ENCODE measurements at regions not wholly inside any gene's neighbourhood (a gene's known extent, or its start where the extent isn't known, plus 50 kb on each side); places are given as distances from the start of the nearest gene placed in this dataset.
A peak's percentile ranks its signal among the peaks of the same experiment; 100 is the strongest.

- Histone ChIP-seq H3K4me1 (replicated peaks in 1 of 2) (peaks cover 0 to 3% of the 10 kb centered on the region in 2 donors), H3K4me3 (no peak overlapping the region), H3K27ac (no peak overlapping the region)
- in situ Hi-C loops (cut with MboI; ENCODE audit: low pct_unique_long_range_greater_than_20kb in 2 of 9, low sequenced_read_pairs in 9 of 9, unreplicated experiment in 9 of 9): no loop called here
- WGBS, 10 experiments: 14 to 100% (median 96%) methylated on average over 1 of the region's 1 CpG; no CpG with 5 or more reads in 4 of the 10 experiments
- peak in 1 of 8 experiments; percentile 48 for ATAC-seq (replicated peaks in 6 of 8)
These were observed 199.2 kb downstream of the KCNS3 start for GRCh38 chr2:18077704-18078103.

- no peak for ATAC-seq (replicated peaks in 6 of 8)
- no peak overlapping the region for H3K27ac ChIP-seq
These were observed 198.8 kb downstream of the KCNS3 start for GRCh38 chr2:18077231-18077630.

DNA sequence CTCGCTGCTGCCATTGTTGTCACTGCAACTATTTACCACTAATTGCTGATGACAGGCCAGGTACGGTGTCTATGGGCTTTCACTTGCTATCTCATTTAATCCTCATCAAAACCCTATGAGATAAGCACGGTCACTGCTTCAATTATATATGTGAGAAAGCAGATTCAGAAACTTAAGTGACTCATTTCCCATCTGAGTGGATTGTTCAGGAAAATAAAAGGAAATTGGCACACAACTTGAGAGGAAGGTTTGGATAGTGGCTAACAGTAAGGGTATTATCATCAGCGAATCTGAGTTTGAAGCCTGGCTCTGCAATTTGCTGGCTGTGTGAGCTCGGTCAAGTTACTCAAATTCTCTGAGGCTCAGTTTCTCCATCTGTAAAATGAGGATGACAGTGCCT, 196.0 kb downstream of the KCNS3 start:
- WGBS, 10 experiments: 60 to 100% (median 88%) methylated on average over 1 to 5 of the region's 5 CpGs; no CpG with 5 or more reads in 1 of the 10 experiments
- no peak for ATAC-seq (replicated peaks in 6 of 8)
- Histone ChIP-seq H3K4me3 (no peak overlapping the region), H3K4me1 (replicated peaks in 1 of 2) (peaks cover 0 to 3% of the 10 kb centered on the region in 2 donors), H3K27ac (no peak overlapping the region)
- in situ Hi-C loops (cut with MboI; ENCODE audit: low pct_unique_long_range_greater_than_20kb in 2 of 9, low sequenced_read_pairs in 9 of 9, unreplicated experiment in 9 of 9): no loop called here

More at GRCh38 chr2:18077231-18077630, 198.8 kb downstream of the KCNS3 start:
- Histone ChIP-seq H3K4me1 (replicated peaks in 1 of 2) (peaks cover 0 to 3% of the 10 kb centered on the region in 2 donors), H3K4me3 (no peak overlapping the region)
- in situ Hi-C loops (cut with MboI; ENCODE audit: low pct_unique_long_range_greater_than_20kb in 2 of 9, low sequenced_read_pairs in 9 of 9, unreplicated experiment in 9 of 9): no loop called here
- 0 to 56% (median 34%) methylated on average over 1 of the region's 1 CpG; no CpG with 5 or more reads in 4 of the 10 experiments for WGBS, 10 experiments

GRCh38 chr2:18073601-18074000, 195.1 kb downstream of the KCNS3 start:
- peaks cover 0 to 3% of the 10 kb centered on the region in 2 donors for H3K4me1 ChIP-seq (replicated peaks in 1 of 2)
- no peak for ATAC-seq (replicated peaks in 6 of 8)
- in situ Hi-C loops (cut with MboI; ENCODE audit: low pct_unique_long_range_greater_than_20kb in 2 of 9, low sequenced_read_pairs in 9 of 9, unreplicated experiment in 9 of 9): no loop called here
- WGBS, 10 experiments: 0 to 92% (median 50%) methylated on average over 1 to 2 of the region's 2 CpGs; no CpG with 5 or more reads in 3 of the 10 experiments
- no peak overlapping the region for H3K4me3 ChIP-seq
- no peak overlapping the region for H3K27ac ChIP-seq

DNA sequence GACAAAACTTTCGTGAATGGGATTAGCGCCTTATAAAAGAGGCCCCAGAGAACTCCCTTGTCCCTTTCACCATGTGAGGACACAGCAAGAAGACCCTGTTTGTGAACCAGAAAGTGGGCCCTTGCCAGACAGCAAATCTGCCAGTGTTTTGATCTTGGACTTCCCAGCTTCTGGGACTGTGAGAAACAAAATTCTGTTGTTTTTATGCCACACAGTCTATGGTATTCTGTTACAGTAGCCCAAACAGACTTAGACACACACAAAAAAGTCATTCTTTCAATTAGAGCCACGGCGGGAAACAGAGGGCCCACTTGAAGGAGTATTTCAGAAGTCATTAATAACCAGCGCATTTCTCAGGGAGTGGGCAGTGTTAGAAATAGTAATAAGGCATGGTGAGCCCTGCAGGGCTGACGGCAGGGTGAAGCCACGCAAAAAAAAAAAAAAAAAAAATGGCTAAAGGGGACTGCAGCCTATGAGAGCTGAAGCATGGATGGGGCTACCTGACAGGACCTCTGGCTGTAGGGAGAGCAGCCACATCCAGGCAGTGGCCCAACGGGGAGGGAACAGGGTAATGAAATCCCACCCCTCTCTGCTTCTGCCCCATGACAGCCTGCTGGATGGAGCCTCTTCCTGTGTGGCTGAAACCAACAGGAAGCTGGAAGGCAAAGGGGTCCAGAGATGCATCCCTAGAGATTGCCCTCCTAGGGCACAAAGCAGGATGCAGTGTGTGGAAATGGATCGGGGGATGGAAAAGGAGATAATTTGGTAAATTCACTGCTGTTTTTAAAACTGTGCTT, 189.3 kb downstream of the KCNS3 start:
- in situ Hi-C loops (cut with MboI; ENCODE audit: low pct_unique_long_range_greater_than_20kb in 2 of 9, low sequenced_read_pairs in 9 of 9, unreplicated experiment in 9 of 9): no loop called here
- ATAC-seq (replicated peaks in 6 of 8): no peak
- 20 to 96% (median 83%) methylated on average over 1 to 9 of the region's 9 CpGs for WGBS, 10 experiments
- no peak overlapping the region for H3K4me3 ChIP-seq
- no peaks in the 10 kb centered on the region for H3K4me1 ChIP-seq (replicated peaks in 1 of 2)
- H3K27ac ChIP-seq: no peak overlapping the region

GRCh38 chr2:18066894-18067293, 188.4 kb downstream of the KCNS3 start:
- no peaks in the 10 kb centered on the region for H3K4me1 ChIP-seq (replicated peaks in 1 of 2)
- H3K4me3 ChIP-seq: no peak overlapping the region
- in situ Hi-C loops (cut with MboI; ENCODE audit: low pct_unique_long_range_greater_than_20kb in 2 of 9, low sequenced_read_pairs in 9 of 9, unreplicated experiment in 9 of 9): no loop called here
- H3K27ac ChIP-seq: no peak overlapping the region
- WGBS, 10 experiments: 0 to 60% (median 33%) methylated on average over 1 to 2 of the region's 2 CpGs; no CpG with 5 or more reads in 4 of the 10 experiments
- no peak for ATAC-seq (replicated peaks in 6 of 8)

DNA sequence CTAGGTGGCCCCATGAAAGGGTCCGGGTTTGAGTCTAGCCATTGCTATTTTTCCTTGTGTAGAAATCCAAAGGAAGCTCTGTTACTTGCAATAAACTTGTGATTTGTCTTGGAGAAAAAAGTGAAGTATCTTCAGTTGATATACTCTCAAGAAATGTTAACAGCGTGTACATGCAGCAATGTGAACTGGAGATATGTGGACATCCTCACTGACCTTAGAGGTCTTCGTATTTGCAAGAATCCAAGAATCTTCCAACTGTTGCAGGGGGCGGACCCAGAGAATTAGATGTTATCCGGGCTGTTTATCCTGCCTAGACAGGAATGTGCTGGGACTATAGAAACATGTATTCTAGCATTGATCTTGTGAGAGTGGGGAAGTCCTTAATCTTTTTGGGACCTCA, 187.6 kb downstream of the KCNS3 start:
- WGBS, 10 experiments: 0 to 100% (median 79%) methylated on average over 1 to 5 of the region's 5 CpGs; no CpG with 5 or more reads in 2 of the 10 experiments
- H3K27ac ChIP-seq: no peak overlapping the region
- no peak overlapping the region for H3K4me3 ChIP-seq
- no peaks in the 10 kb centered on the region for H3K4me1 ChIP-seq (replicated peaks in 1 of 2)
- ATAC-seq (replicated peaks in 6 of 8): peak in 1 of 8 experiments; percentile 42
- in situ Hi-C loops (cut with MboI; ENCODE audit: low pct_unique_long_range_greater_than_20kb in 2 of 9, low sequenced_read_pairs in 9 of 9, unreplicated experiment in 9 of 9): no loop called here

DNA sequence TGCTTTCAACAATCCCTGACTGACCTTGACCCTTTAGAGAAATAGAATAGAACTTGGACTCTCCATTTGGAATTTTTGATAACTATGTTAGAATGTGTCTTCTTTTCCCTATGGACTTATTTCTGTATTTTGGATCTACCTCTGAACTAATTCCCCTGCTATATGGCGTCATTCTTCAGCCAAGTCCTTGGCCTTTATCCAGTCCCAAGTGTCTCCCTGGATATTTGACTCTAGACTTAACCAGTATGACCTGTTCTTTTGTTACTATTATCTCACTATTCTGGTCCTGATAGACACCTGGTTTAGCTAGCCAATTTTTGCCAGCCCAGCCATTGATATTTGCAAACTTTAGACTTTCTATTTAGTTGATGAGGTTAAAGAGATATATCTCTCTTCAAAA, 186.8 kb downstream of the KCNS3 start:
- no peak overlapping the region for H3K27ac ChIP-seq
- no peak overlapping the region for H3K4me3 ChIP-seq
- 0 to 80% (median 40%) methylated on average over 1 of the region's 1 CpG; no CpG with 5 or more reads in 3 of the 10 experiments for whole genome bisulfite sequencing, 10 experiments
- ATAC-seq (replicated peaks in 6 of 8): no peak
- in situ Hi-C loops (cut with MboI; ENCODE audit: low pct_unique_long_range_greater_than_20kb in 2 of 9, low sequenced_read_pairs in 9 of 9, unreplicated experiment in 9 of 9): no loop called here
- no peaks in the 10 kb centered on the region for H3K4me1 ChIP-seq (replicated peaks in 1 of 2)

DNA sequence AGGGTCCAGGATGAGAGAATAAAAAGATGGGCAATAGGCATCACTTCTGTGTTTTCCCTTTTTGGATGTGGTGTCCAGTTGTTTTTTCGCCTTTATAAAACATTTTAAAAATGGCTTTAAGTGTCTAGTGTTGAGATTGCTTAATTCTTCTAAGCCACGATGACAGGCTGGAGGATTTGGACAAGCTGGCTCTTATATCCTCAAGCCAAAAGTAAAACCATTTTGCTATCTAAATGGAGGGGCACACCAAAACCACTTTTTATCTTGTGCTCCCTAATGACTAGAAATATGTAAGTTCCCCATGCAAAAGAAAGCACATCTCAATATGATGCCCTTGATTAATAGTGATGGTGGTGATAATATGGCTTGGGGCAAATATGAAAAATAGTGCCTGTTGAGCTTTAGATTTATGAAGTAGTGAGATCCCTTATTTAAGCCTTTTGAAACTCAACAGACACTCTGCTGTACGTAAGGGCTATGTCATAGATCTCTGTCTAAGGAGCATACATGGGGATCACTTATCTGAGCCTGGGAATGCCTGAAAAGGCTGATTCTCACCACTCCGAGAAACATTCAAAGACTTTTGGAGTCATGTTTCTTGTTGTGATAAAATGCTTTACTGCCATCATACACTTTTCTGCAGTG, 185.5 kb downstream of the KCNS3 start:
- no peak for ATAC-seq (replicated peaks in 6 of 8)
- 31 to 89% (median 80%) methylated on average over 1 to 4 of the region's 4 CpGs; no CpG with 5 or more reads in 3 of the 10 experiments for WGBS, 10 experiments
- no peaks in the 10 kb centered on the region for H3K4me1 ChIP-seq (replicated peaks in 1 of 2)
- in situ Hi-C loops (cut with MboI; ENCODE audit: low pct_unique_long_range_greater_than_20kb in 2 of 9, low sequenced_read_pairs in 9 of 9, unreplicated experiment in 9 of 9): no loop called here
- no peak overlapping the region for H3K4me3 ChIP-seq
- H3K27ac ChIP-seq: no peak overlapping the region

DNA sequence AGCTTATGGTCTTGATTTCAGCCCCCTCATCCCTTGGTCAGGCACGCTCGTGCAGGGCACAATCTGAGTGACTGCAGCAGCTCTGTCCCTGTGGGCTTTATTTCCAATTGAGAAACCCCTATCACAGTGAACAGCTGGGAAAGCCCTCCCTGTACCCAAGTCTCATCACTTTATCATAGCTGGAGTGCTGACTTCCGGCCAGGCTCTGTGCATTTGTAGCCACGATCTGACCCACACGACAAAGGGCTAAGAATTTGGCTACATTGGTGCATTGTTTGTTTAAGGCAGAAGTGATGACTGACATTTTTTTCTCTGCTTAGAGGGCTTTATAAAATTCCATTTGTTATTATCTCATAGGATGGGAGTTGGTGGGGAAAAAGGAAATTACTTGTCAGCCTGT, 184.4 kb downstream of the KCNS3 start:
- no peak overlapping the region for H3K4me3 ChIP-seq
- H3K4me1 ChIP-seq (replicated peaks in 1 of 2): no peaks in the 10 kb centered on the region
- H3K27ac ChIP-seq: no peak overlapping the region
- no peak for ATAC-seq (replicated peaks in 6 of 8)
- WGBS, 10 experiments: 21 to 89% (median 70%) methylated on average over 2 to 5 of the region's 5 CpGs; no CpG with 5 or more reads in 3 of the 10 experiments
- in situ Hi-C loops (cut with MboI; ENCODE audit: low pct_unique_long_range_greater_than_20kb in 2 of 9, low sequenced_read_pairs in 9 of 9, unreplicated experiment in 9 of 9): no loop called here

GRCh38 chr2:18061717-18062116, 183.2 kb downstream of the KCNS3 start:
- Histone ChIP-seq H3K4me3 (no peak overlapping the region), H3K4me1 (replicated peaks in 1 of 2) (no peaks in the 10 kb centered on the region), H3K27ac (no peak overlapping the region)
- ATAC-seq (replicated peaks in 6 of 8): peak in 2 of 8 experiments; percentile 18 to 37
- in situ Hi-C loops (cut with MboI; ENCODE audit: low pct_unique_long_range_greater_than_20kb in 2 of 9, low sequenced_read_pairs in 9 of 9, unreplicated experiment in 9 of 9): no loop called here
- WGBS, 10 experiments: 56 to 71% (median 62%) methylated on average over 1 of the region's 1 CpG; no CpG with 5 or more reads in 6 of the 10 experiments

GRCh38 chr2:18057657-18058056, 179.2 kb downstream of the KCNS3 start:
- Histone ChIP-seq H3K4me1 (replicated peaks in 1 of 2) (no peaks in the 10 kb centered on the region), H3K4me3 (no peak overlapping the region), H3K27ac (no peak overlapping the region)
- no peak for ATAC-seq (replicated peaks in 6 of 8)
- in situ Hi-C loops (cut with MboI; ENCODE audit: low pct_unique_long_range_greater_than_20kb in 2 of 9, low sequenced_read_pairs in 9 of 9, unreplicated experiment in 9 of 9): no loop called here
- WGBS, 10 experiments: 0 to 71% (median 58%) methylated on average over 1 of the region's 1 CpG; no CpG with 5 or more reads in 7 of the 10 experiments

- in situ Hi-C loops (cut with MboI; ENCODE audit: low pct_unique_long_range_greater_than_20kb in 2 of 9, low sequenced_read_pairs in 9 of 9, unreplicated experiment in 9 of 9): no loop called here
- 42 to 80% (median 60%) methylated on average over 1 to 3 of the region's 3 CpGs; no CpG with 5 or more reads in 4 of the 10 experiments for whole genome bisulfite sequencing, 10 experiments
- Histone ChIP-seq H3K27ac (no peak overlapping the region), H3K4me1 (replicated peaks in 1 of 2) (no peaks in the 10 kb centered on the region), H3K4me3 (no peak overlapping the region)
- ATAC-seq (replicated peaks in 6 of 8): no peak
These were observed 176.8 kb downstream of the KCNS3 start for GRCh38 chr2:18055290-18055689.
